ENCODE measurements at regions not wholly inside any gene's neighbourhood (a gene's known extent, or its start where the extent isn't known, plus 50 kb on each side); places are given as distances from the start of the nearest gene placed in this dataset.

- TF ChIP-seq, protein P1, sequence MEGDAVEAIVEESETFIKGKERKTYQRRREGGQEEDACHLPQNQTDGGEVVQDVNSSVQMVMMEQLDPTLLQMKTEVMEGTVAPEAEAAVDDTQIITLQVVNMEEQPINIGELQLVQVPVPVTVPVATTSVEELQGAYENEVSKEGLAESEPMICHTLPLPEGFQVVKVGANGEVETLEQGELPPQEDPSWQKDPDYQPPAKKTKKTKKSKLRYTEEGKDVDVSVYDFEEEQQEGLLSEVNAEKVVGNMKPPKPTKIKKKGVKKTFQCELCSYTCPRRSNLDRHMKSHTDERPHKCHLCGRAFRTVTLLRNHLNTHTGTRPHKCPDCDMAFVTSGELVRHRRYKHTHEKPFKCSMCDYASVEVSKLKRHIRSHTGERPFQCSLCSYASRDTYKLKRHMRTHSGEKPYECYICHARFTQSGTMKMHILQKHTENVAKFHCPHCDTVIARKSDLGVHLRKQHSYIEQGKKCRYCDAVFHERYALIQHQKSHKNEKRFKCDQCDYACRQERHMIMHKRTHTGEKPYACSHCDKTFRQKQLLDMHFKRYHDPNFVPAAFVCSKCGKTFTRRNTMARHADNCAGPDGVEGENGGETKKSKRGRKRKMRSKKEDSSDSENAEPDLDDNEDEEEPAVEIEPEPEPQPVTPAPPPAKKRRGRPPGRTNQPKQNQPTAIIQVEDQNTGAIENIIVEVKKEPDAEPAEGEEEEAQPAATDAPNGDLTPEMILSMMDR (conservative IDR thresholded peaks at IDR 0.05 in 1 of 2, IDR thresholded peaks at IDR 0.05 in 1 of 2; ENCODE audit: extremely low read depth in 1 of 2, insufficient read depth in 1 of 2, low read depth in 1 of 2, low read length in 2 of 2): no peak
- TF ChIP-seq EZH2 (IDR thresholded peaks at IDR 0.05; ENCODE audit: borderline replicate concordance, low read length): no peak
Measured at GRCh38 chr14:84064316-84065125, 1465.4 kb upstream of the FLRT2 start.

Data from mammary epithelial cell (primary cell).